GM23338 (cell line): ENCODE measurements at regions not wholly inside any gene's neighbourhood (a gene's known extent, or its start where the extent isn't known, plus 50 kb on each side); places are given as distances from the start of the nearest gene placed in this dataset.

ENCODE experiments used
- ATAC-seq: fragments of 200-7000 bp; cut with Tn5 transposase; 3 replicates; pipeline ENCODE4 v1.9.1; 2020
- DNase-seq: peaks from one replicate; pipeline ENCODE4 v3.0.0-alpha.2; 2015; ENCODE audit warnings: low spot score
- H2AFZ ChIP-seq: fragments of 200-600 bp; sonication (generic); 2 replicates; pipeline ENCODE4 v1.8.0; 2016; ENCODE audit warnings: antibody characterized with exemption, mild to moderate bottlenecking, moderate library complexity
- H3F3A ChIP-seq: fragments of 200-600 bp; sonication (generic); replicated peaks from 2 replicates; pipeline ENCODE4 v1.8.0; 2017; ENCODE audit warnings: antibody characterized with exemption, mixed run types, low read depth
- H3K27ac ChIP-seq: fragments of 200-600 bp; sonication (generic); 2 replicates; pipeline ENCODE4 v1.6.1; 2016; ENCODE audit warnings: low read depth
- H3K27me3 ChIP-seq: fragments of 200-600 bp; sonication (generic); 2 replicates; pipeline ENCODE4 v1.8.0; 2016; ENCODE audit warnings: mild to moderate bottlenecking, mixed run types, moderate library complexity; ENCODE audit not compliant: insufficient read depth
- H3K36me3 ChIP-seq: fragments of 200-600 bp; sonication (generic); 2 replicates; pipeline ENCODE4 v1.8.0; 2016; ENCODE audit warnings: mild to moderate bottlenecking; ENCODE audit not compliant: insufficient read depth
- H3K4me1 ChIP-seq: fragments of 200-600 bp; sonication (generic); 2 replicates; pipeline ENCODE4 v1.8.0; 2016; ENCODE audit warnings: mild to moderate bottlenecking, moderate library complexity; ENCODE audit not compliant: insufficient read depth
- H3K4me2 ChIP-seq: fragments of 200-600 bp; sonication (generic); 2 replicates; pipeline ENCODE4 v1.7.1; 2017; ENCODE audit warnings: mixed run types
- H3K4me3 ChIP-seq: fragments of 200-600 bp; sonication (generic); 2 replicates; pipeline ENCODE4 v1.6.1; 2016; ENCODE audit warnings: mixed run types
- H3K79me2 ChIP-seq: fragments of 200-600 bp; sonication (generic); replicated peaks from 2 replicates; pipeline ENCODE4 v1.8.0; 2017; ENCODE audit warnings: mild to moderate bottlenecking; ENCODE audit not compliant: insufficient read depth
- H3K9me2 ChIP-seq: fragments of 200-600 bp; sonication (generic); 2 replicates; pipeline ENCODE4 v1.8.0; 2017; ENCODE audit not compliant: insufficient read depth
- H4K20me1 ChIP-seq: fragments of 200-600 bp; sonication (generic); replicated peaks from 2 replicates; pipeline ENCODE4 v1.8.0; 2017; ENCODE audit warnings: mild to moderate bottlenecking; ENCODE audit not compliant: insufficient read depth
- H3K27ac Mint-ChIP-seq: 2 replicates; pipeline ENCODE4 v1.8.0; 2020; ENCODE audit warnings: inconsistent platforms, mild to moderate bottlenecking, moderate library complexity, mixed read lengths
- H3K27me3 Mint-ChIP-seq: 3 replicates; pipeline ENCODE4 v1.8.0; 2022; ENCODE audit warnings: low read depth, mild to moderate bottlenecking, moderate library complexity, mixed read lengths, inconsistent platforms; ENCODE audit not compliant: insufficient read depth, poor library complexity
- H3K36me3 Mint-ChIP-seq: 3 replicates; pipeline ENCODE4 v1.8.0; 2021; ENCODE audit warnings: low read depth, mild to moderate bottlenecking, inconsistent platforms, moderate library complexity, mixed read lengths
- H3K4me1 Mint-ChIP-seq: 3 replicates; pipeline ENCODE4 v1.8.0; 2020; ENCODE audit warnings: mild to moderate bottlenecking, inconsistent platforms, mixed read lengths
- H3K4me3 Mint-ChIP-seq: 3 replicates; pipeline ENCODE4 v1.8.0; 2021; ENCODE audit warnings: moderate library complexity, mild to moderate bottlenecking, inconsistent platforms, mixed read lengths
- H3K9me3 Mint-ChIP-seq: 3 replicates; pipeline ENCODE4 v1.8.0; 2020; ENCODE audit warnings: moderate library complexity, mild to moderate bottlenecking, inconsistent platforms, mixed read lengths
- EZH2phosphoT487 ChIP-seq: fragments of 200-600 bp; sonication (generic); IDR thresholded peaks from one replicate; pipeline ENCODE4 v1.8.1; 2018; ENCODE audit warnings: antibody characterized with exemption; ENCODE audit not compliant: unreplicated experiment
- JUNB ChIP-seq: IDR thresholded peaks from one replicate; pipeline ENCODE4 v1.6.1; 2016; ENCODE audit warnings: antibody characterized with exemption; ENCODE audit not compliant: unreplicated experiment
- TF ChIP-seq, protein P1 (sequence below): fragments of 250-450 bp; sonication (Bioruptor Pico); IDR thresholded peaks from 2 replicates; pipeline ENCODE4 v1.5.0; 2020; ENCODE audit warnings: mild to moderate bottlenecking, moderate library complexity
- TF ChIP-seq, protein P2 (sequence below), 2 experiments: fragments of 200-600 bp in 1 of 2; sonication (generic) in 1 of 2; conservative IDR thresholded peaks; 2 replicates each; pipeline versions ENCODE4 v1.5.1 to v1.6.1; 2016 to 2017; ENCODE audit warnings: antibody characterized with exemption in 2 of 2, low read depth in 2 of 2, mild to moderate bottlenecking in 2 of 2, moderate library complexity in 1 of 2

DNA sequence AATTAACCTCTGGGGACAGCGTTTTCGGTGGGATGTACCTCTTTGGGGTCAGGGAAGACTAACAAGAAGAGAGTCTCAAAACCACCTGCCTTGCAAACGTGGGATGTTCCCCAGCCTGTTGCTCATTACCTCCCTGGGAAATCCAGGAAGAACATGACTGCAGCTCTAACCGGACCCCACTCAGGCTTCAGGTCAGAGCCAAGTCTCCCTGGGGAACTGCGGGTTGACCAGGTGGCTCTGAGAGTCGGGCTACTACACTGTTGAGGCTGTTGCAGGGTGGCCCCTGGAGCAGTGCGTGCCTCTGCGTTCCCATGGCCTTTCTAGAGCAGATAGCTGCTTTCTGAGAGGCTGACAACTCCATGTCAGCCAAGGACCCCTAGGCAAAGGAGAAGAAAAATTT, 309.1 kb downstream of the FOXL1 start:
- Mint-ChIP-seq H3K4me3 (no peak overlapping the region), H3K36me3 (no peaks in the 10 kb centered on the region), H3K27ac (no peak overlapping the region), H3K4me1 (peaks cover 15% of the 10 kb centered on the region; the same call in 2 of the 3 replicates), H3K27me3 (peaks cover 2% of the 10 kb centered on the region), H3K9me3 (no peaks in the 10 kb centered on the region)
- H3K9me2 ChIP-seq = no peaks in the 10 kb centered on the region
- H3F3A ChIP-seq = no peaks in the 10 kb centered on the region
- DNase-seq = no peak
- H3K36me3 ChIP-seq = no peaks in the 10 kb centered on the region
- TF ChIP-seq JUNB (no peak), EZH2phosphoT487 (no peak)
- TF ChIP-seq, protein P1, sequence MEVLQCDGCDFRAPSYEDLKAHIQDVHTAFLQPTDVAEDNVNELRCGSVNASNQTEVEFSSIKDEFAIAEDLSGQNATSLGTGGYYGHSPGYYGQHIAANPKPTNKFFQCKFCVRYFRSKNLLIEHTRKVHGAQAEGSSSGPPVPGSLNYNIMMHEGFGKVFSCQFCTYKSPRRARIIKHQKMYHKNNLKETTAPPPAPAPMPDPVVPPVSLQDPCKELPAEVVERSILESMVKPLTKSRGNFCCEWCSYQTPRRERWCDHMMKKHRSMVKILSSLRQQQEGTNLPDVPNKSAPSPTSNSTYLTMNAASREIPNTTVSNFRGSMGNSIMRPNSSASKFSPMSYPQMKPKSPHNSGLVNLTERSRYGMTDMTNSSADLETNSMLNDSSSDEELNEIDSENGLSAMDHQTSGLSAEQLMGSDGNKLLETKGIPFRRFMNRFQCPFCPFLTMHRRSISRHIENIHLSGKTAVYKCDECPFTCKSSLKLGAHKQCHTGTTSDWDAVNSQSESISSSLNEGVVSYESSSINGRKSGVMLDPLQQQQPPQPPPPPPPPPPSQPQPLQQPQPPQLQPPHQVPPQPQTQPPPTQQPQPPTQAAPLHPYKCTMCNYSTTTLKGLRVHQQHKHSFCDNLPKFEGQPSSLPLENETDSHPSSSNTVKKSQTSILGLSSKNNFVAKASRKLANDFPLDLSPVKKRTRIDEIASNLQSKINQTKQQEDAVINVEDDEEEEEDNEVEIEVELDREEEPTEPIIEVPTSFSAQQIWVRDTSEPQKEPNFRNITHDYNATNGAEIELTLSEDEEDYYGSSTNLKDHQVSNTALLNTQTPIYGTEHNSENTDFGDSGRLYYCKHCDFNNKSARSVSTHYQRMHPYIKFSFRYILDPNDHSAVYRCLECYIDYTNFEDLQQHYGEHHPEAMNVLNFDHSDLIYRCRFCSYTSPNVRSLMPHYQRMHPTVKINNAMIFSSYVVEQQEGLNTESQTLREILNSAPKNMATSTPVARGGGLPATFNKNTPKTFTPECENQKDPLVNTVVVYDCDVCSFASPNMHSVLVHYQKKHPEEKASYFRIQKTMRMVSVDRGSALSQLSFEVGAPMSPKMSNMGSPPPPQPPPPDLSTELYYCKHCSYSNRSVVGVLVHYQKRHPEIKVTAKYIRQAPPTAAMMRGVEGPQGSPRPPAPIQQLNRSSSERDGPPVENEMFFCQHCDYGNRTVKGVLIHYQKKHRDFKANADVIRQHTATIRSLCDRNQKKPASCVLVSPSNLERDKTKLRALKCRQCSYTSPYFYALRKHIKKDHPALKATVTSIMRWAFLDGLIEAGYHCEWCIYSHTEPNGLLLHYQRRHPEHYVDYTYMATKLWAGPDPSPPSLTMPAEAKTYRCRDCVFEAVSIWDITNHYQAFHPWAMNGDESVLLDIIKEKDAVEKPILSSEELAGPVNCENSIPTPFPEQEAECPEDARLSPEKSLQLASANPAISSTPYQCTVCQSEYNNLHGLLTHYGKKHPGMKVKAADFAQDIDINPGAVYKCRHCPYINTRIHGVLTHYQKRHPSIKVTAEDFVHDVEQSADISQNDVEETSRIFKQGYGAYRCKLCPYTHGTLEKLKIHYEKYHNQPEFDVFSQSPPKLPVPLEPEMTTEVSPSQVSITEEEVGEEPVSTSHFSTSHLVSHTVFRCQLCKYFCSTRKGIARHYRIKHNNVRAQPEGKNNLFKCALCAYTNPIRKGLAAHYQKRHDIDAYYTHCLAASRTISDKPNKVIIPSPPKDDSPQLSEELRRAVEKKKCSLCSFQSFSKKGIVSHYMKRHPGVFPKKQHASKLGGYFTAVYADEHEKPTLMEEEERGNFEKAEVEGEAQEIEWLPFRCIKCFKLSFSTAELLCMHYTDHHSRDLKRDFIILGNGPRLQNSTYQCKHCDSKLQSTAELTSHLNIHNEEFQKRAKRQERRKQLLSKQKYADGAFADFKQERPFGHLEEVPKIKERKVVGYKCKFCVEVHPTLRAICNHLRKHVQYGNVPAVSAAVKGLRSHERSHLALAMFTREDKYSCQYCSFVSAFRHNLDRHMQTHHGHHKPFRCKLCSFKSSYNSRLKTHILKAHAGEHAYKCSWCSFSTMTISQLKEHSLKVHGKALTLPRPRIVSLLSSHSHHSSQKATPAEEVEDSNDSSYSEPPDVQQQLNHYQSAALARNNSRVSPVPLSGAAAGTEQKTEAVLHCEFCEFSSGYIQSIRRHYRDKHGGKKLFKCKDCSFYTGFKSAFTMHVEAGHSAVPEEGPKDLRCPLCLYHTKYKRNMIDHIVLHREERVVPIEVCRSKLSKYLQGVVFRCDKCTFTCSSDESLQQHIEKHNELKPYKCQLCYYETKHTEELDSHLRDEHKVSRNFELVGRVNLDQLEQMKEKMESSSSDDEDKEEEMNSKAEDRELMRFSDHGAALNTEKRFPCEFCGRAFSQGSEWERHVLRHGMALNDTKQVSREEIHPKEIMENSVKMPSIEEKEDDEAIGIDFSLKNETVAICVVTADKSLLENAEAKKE (CRISPR knock-in tag) = no peak
- TF ChIP-seq, protein P2, sequence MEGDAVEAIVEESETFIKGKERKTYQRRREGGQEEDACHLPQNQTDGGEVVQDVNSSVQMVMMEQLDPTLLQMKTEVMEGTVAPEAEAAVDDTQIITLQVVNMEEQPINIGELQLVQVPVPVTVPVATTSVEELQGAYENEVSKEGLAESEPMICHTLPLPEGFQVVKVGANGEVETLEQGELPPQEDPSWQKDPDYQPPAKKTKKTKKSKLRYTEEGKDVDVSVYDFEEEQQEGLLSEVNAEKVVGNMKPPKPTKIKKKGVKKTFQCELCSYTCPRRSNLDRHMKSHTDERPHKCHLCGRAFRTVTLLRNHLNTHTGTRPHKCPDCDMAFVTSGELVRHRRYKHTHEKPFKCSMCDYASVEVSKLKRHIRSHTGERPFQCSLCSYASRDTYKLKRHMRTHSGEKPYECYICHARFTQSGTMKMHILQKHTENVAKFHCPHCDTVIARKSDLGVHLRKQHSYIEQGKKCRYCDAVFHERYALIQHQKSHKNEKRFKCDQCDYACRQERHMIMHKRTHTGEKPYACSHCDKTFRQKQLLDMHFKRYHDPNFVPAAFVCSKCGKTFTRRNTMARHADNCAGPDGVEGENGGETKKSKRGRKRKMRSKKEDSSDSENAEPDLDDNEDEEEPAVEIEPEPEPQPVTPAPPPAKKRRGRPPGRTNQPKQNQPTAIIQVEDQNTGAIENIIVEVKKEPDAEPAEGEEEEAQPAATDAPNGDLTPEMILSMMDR (conservative IDR thresholded peaks at IDR 0.05; ENCODE audit: low read depth in 2 of 2) = no peak
- no peak overlapping the region for H3K4me3 ChIP-seq
- no peaks in the 10 kb centered on the region for H3K4me1 ChIP-seq
- no peak overlapping the region for H2AFZ ChIP-seq
- H3K27ac ChIP-seq = no peak overlapping the region
- ATAC-seq = no peak
- no peaks in the 10 kb centered on the region for H3K79me2 ChIP-seq
- no peaks in the 10 kb centered on the region for H4K20me1 ChIP-seq
- H3K27me3 ChIP-seq = no peaks in the 10 kb centered on the region
- no peak overlapping the region for H3K4me2 ChIP-seq
